BJ (cell line): ENCODE measurements at regions not wholly inside any gene's neighbourhood (a gene's known extent, or its start where the extent isn't known, plus 50 kb on each side); places are given as distances from the start of the nearest gene placed in this dataset.

Experiments used
- CTCF ChIA-PET: fragments of 350-600 bp; formaldehyde crosslinking; extraction: SDS; loops from one replicate; lab custom pipeline; 2021; ENCODE audit warnings: antibody characterized with exemption, inconsistent platforms; lab: Yijun Ruan, JAX
- POLR2A ChIA-PET: fragments of 300-600 bp; sonication (Branson Sonifier 250); formaldehyde crosslinking; extraction: SDS; loops from one replicate; lab custom pipeline; 2021; ENCODE audit warnings: antibody characterized with exemption; lab: Charles Lee
- DNase-seq: peaks from one replicate; pipeline ENCODE4 v3.0.0-alpha.2; 2011; ENCODE audit warnings: low read depth
- H3K27me3 ChIP-seq: 2 replicates; pipeline ENCODE4 v1.6.0; 2011; ENCODE audit warnings: low read length; ENCODE audit not compliant: control insufficient read depth, insufficient read depth
- H3K36me3 ChIP-seq: 2 replicates; pipeline ENCODE4 v1.5.1; 2011; ENCODE audit warnings: low read length; ENCODE audit not compliant: control insufficient read depth, insufficient read depth
- H3K4me3 ChIP-seq: 2 replicates; pipeline ENCODE4 v1.5.1; 2011; ENCODE audit warnings: low read depth, mild to moderate bottlenecking, control low read depth, low read length
- TF ChIP-seq, protein P1 (sequence below): IDR thresholded peaks from 2 replicates; pipeline ENCODE4 v1.5.1; 2011; ENCODE audit warnings: low read depth, mild to moderate bottlenecking, control low read depth, inconsistent platforms, low read length, moderate library complexity; ENCODE audit not compliant: insufficient read depth

DNA sequence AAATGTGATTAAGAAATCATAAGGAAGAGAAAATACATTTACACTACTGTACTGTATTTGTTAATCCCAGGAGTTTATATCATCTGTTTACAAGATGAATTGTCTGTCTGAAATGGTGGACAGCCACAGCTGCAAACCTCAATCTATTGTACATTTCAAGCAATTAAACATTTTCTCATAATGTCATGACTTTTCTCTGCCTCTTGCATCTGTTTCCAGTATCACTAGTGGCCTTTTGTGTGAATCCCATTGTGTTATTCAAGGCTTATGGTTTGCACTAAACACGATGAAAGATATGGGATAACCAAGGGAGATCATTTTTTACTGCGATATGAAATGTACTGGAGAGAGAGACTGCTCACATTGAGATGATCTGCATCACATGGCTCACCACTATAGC lies 200.2 kb upstream of the LRRN1 start:
- Histone ChIP-seq H3K27me3 (no peaks in the 10 kb centered on the region), H3K4me3 (no peak overlapping the region), H3K36me3 (no peaks in the 10 kb centered on the region)
- POLR2A ChIA-PET, result no interaction called here
- TF ChIP-seq, protein P1, sequence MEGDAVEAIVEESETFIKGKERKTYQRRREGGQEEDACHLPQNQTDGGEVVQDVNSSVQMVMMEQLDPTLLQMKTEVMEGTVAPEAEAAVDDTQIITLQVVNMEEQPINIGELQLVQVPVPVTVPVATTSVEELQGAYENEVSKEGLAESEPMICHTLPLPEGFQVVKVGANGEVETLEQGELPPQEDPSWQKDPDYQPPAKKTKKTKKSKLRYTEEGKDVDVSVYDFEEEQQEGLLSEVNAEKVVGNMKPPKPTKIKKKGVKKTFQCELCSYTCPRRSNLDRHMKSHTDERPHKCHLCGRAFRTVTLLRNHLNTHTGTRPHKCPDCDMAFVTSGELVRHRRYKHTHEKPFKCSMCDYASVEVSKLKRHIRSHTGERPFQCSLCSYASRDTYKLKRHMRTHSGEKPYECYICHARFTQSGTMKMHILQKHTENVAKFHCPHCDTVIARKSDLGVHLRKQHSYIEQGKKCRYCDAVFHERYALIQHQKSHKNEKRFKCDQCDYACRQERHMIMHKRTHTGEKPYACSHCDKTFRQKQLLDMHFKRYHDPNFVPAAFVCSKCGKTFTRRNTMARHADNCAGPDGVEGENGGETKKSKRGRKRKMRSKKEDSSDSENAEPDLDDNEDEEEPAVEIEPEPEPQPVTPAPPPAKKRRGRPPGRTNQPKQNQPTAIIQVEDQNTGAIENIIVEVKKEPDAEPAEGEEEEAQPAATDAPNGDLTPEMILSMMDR, result no peak
- DNase-seq, result no peak
- CTCF ChIA-PET, result no interaction called here

DNA sequence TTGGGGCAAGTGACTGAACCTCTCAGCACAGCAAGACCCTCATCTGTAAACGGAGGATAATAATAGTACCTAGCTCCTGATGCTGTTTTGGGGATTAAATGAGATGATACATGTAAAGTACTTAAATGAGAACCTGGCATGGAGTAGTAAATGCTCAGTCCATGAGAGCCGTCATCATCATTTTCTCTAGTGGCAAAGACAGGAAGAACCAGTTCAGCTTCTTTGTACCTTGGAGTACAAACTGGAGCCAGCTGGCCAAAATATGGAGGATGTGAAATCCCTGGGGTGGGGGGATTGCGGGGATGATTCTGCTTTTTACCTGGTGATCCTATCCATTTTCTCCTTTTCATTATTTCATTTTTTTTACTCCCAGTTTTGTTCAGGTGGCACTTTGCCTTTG lies 204.2 kb upstream of the LRRN1 start:
- no peaks in the 10 kb centered on the region for H3K27me3 ChIP-seq
- POLR2A ChIA-PET, result no interaction called here
- TF ChIP-seq, protein P1, result no peak
- no peak for DNase-seq
- no peak overlapping the region for H3K4me3 ChIP-seq
- H3K36me3 ChIP-seq, result no peaks in the 10 kb centered on the region
- CTCF ChIA-PET, result no interaction called here

DNA sequence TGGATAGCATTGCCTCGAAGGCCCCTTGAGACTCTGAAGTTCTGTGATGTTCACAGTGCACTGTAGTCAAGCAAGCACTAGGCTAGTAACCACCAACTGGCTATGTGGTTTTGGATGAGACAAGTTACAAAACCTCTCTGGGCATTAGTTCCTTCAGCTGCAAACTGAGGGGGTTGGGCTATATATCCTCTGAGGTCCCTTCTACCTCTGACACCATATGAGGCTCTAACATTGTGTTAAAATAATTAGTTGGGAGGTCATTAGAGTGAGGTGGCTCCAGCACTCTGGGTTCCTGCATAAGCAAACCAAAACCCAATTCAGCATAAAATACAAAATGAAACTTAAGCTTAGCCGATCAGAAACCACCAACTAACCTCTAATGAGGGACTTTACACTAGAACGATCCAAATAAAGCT lies 209.5 kb upstream of the LRRN1 start:
- ChIA-PET CTCF (no interaction called here), POLR2A (no interaction called here)
- no peaks in the 10 kb centered on the region for H3K36me3 ChIP-seq

DNA sequence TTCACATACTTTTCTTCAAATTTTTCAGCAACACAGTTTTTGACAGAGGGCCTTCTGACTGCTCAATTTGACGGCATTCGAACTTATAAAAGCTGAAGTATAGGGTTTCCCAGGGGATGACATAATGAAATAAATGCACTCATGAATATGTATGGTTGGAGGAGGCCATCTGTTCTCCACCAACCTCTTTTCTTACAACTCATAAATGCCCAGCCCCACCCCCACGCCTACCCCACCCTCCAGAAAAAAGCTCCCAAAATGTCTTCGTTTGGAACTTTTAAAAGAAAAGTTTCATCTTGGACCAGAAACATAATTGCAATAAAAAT lies 211.6 kb upstream of the LRRN1 start:
- POLR2A ChIA-PET, result no interaction called here
- CTCF ChIA-PET, result no interaction called here
- Histone ChIP-seq H3K36me3 (no peaks in the 10 kb centered on the region), H3K27me3 (no peaks in the 10 kb centered on the region), H3K4me3 (no peak overlapping the region)
- TF ChIP-seq, protein P1, result no peak
- DNase-seq, result no peak

More for the DNA sequence above, 209.5 kb upstream of the LRRN1 start:
- DNase-seq, result no peak
- TF ChIP-seq, protein P1, result no peak
- Histone ChIP-seq H3K4me3 (no peak overlapping the region), H3K27me3 (no peaks in the 10 kb centered on the region)

DNA sequence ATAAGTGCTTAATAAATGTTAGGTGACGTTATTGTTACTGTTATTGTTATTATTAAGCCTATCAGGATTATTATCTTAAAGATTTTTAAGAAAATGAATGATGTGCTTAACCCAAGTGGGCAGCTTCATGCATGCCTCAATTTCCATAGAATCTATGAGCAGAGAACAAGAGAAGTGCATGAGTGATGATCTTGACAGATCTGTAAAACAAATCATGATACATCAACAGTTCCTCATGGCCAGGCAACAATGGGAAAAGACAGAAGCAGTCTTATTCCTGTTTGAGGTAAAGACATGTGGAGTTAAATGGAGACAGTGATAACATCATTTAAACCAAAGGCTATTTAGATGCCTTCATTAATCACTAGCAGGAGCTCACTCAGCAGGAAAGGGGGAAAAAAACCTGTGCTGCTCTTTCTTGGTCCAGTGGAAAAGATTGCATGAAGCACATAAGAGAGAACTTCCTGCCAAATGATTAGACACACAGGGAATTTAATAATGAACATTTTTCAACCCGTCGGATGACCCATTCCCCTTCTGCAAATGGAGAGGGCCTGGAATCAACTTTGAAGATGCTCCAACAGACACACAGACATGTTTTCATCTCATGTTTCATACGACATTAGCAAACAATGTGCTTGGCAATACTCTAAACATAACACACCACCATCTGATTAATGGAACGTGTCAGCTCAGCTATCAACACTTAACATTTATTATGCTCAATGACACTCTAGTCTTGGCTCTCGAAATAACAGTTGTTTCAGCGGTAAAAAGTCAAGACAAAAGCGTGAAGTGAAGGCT lies 212.2 kb upstream of the LRRN1 start:
- ChIA-PET POLR2A (no interaction called here), CTCF (no interaction called here)
- Histone ChIP-seq H3K4me3 (no peak overlapping the region), H3K36me3 (no peaks in the 10 kb centered on the region), H3K27me3 (no peaks in the 10 kb centered on the region)
- no peak for DNase-seq
- TF ChIP-seq, protein P1, result no peak
